WTC11 (cell line): ENCODE measurements at regions not wholly inside any gene's neighbourhood (a gene's known extent, or its start where the extent isn't known, plus 50 kb on each side); places are given as distances from the start of the nearest gene placed in this dataset.

Experiments used
- FOXK1 ChIP-seq: sonication (generic); formaldehyde crosslinking; IDR thresholded peaks from 2 replicates; pipeline ENCODE4 v1.8.0; 2022; ENCODE audit warnings: mild to moderate bottlenecking, moderate library complexity, missing genetic modification reagents
- GRHL2 ChIP-seq: fragments of 250-450 bp; sonication (Bioruptor Pico); IDR thresholded peaks from 2 replicates; pipeline ENCODE4 v1.8.0; 2022; ENCODE audit warnings: mild to moderate bottlenecking, moderate library complexity; ENCODE audit not compliant: insufficient replicate concordance, severe bottlenecking
- GTF2I ChIP-seq: fragments of 250-450 bp; sonication (Bioruptor Pico); conservative IDR thresholded peaks from 2 replicates; pipeline ENCODE4 v1.4.0; 2021; ENCODE audit warnings: mild to moderate bottlenecking
- ZNF416 ChIP-seq: fragments of 250-450 bp; sonication (Bioruptor Pico); IDR thresholded peaks from 2 replicates; pipeline ENCODE4 v1.9.0; 2021; ENCODE audit warnings: mild to moderate bottlenecking, inconsistent platforms
- TF ChIP-seq, protein P1 (sequence below): sonication (generic); formaldehyde crosslinking; IDR thresholded peaks from 2 replicates; pipeline ENCODE4 v1.8.1; 2023; ENCODE audit warnings: mild to moderate bottlenecking, missing genetic modification reagents, borderline replicate concordance
- TF ChIP-seq, protein P2 (sequence below): sonication (generic); formaldehyde crosslinking; IDR thresholded peaks from 2 replicates; pipeline ENCODE4 v1.8.0; 2022; ENCODE audit warnings: mild to moderate bottlenecking, missing genetic modification reagents
- TF ChIP-seq, protein P3 (sequence below): sonication (generic); formaldehyde crosslinking; IDR thresholded peaks from 2 replicates; pipeline ENCODE4 v1.8.1; 2022; ENCODE audit warnings: low read depth, mild to moderate bottlenecking, moderate library complexity, missing genetic modification reagents, borderline replicate concordance
- TF ChIP-seq, protein P4 (sequence below): sonication (generic); formaldehyde crosslinking; IDR thresholded peaks from 2 replicates; pipeline ENCODE4 v1.8.1; 2023; ENCODE audit warnings: mild to moderate bottlenecking, moderate library complexity, missing genetic modification reagents
- TF ChIP-seq, protein P5 (sequence below): sonication (generic); formaldehyde crosslinking; IDR thresholded peaks from 2 replicates; pipeline ENCODE4 v1.8.0; 2023; ENCODE audit warnings: missing genetic modification reagents

DNA sequence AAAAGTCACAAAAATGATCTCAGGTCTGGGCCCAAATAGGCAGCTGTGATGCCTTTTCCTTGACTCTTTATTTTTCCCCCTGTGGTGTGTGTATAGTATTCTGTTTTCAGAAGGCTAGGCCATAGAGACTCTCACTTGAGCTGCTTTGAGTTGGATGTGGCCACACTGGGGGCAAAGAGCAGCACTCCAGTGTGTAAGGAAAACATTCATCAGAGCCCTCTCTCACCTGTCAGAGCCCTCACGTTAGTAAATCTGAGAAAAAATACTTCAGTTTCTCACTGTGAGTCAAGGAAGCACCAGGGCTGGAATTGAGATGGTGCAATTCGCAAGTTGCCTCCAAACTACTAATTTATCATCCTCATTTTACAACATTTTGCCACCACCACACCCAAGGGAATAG is 136.1 kb downstream of the ST6GAL2 start (continued):
- TF ChIP-seq, protein P1, sequence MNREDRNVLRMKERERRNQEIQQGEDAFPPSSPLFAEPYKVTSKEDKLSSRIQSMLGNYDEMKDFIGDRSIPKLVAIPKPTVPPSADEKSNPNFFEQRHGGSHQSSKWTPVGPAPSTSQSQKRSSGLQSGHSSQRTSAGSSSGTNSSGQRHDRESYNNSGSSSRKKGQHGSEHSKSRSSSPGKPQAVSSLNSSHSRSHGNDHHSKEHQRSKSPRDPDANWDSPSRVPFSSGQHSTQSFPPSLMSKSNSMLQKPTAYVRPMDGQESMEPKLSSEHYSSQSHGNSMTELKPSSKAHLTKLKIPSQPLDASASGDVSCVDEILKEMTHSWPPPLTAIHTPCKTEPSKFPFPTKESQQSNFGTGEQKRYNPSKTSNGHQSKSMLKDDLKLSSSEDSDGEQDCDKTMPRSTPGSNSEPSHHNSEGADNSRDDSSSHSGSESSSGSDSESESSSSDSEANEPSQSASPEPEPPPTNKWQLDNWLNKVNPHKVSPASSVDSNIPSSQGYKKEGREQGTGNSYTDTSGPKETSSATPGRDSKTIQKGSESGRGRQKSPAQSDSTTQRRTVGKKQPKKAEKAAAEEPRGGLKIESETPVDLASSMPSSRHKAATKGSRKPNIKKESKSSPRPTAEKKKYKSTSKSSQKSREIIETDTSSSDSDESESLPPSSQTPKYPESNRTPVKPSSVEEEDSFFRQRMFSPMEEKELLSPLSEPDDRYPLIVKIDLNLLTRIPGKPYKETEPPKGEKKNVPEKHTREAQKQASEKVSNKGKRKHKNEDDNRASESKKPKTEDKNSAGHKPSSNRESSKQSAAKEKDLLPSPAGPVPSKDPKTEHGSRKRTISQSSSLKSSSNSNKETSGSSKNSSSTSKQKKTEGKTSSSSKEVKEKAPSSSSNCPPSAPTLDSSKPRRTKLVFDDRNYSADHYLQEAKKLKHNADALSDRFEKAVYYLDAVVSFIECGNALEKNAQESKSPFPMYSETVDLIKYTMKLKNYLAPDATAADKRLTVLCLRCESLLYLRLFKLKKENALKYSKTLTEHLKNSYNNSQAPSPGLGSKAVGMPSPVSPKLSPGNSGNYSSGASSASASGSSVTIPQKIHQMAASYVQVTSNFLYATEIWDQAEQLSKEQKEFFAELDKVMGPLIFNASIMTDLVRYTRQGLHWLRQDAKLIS (CRISPR knock-in tag): no peak
- TF ChIP-seq GRHL2: no peak
- TF ChIP-seq, protein P2, sequence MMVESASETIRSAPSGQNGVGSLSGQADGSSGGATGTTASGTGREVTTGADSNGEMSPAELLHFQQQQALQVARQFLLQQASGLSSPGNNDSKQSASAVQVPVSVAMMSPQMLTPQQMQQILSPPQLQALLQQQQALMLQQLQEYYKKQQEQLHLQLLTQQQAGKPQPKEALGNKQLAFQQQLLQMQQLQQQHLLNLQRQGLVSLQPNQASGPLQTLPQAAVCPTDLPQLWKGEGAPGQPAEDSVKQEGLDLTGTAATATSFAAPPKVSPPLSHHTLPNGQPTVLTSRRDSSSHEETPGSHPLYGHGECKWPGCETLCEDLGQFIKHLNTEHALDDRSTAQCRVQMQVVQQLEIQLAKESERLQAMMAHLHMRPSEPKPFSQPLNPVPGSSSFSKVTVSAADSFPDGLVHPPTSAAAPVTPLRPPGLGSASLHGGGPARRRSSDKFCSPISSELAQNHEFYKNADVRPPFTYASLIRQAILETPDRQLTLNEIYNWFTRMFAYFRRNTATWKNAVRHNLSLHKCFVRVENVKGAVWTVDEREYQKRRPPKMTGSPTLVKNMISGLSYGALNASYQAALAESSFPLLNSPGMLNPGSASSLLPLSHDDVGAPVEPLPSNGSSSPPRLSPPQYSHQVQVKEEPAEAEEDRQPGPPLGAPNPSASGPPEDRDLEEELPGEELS (CRISPR knock-in tag): no peak
- TF ChIP-seq ZNF416: no peak
- no peak for TF ChIP-seq GTF2I
- TF ChIP-seq, protein P3, sequence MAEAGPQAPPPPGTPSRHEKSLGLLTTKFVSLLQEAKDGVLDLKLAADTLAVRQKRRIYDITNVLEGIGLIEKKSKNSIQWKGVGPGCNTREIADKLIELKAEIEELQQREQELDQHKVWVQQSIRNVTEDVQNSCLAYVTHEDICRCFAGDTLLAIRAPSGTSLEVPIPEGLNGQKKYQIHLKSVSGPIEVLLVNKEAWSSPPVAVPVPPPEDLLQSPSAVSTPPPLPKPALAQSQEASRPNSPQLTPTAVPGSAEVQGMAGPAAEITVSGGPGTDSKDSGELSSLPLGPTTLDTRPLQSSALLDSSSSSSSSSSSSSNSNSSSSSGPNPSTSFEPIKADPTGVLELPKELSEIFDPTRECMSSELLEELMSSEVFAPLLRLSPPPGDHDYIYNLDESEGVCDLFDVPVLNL (CRISPR knock-in tag): no peak
- TF ChIP-seq, protein P4, sequence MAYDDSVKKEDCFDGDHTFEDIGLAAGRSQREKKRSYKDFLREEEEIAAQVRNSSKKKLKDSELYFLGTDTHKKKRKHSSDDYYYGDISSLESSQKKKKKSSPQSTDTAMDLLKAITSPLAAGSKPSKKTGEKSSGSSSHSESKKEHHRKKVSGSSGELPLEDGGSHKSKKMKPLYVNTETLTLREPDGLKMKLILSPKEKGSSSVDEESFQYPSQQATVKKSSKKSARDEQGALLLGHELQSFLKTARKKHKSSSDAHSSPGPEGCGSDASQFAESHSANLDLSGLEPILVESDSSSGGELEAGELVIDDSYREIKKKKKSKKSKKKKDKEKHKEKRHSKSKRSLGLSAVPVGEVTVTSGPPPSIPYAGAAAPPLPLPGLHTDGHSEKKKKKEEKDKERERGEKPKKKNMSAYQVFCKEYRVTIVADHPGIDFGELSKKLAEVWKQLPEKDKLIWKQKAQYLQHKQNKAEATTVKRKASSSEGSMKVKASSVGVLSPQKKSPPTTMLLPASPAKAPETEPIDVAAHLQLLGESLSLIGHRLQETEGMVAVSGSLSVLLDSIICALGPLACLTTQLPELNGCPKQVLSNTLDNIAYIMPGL (CRISPR knock-in tag): no peak
- TF ChIP-seq FOXK1 (CRISPR knock-in tag): no peak
- TF ChIP-seq, protein P5, sequence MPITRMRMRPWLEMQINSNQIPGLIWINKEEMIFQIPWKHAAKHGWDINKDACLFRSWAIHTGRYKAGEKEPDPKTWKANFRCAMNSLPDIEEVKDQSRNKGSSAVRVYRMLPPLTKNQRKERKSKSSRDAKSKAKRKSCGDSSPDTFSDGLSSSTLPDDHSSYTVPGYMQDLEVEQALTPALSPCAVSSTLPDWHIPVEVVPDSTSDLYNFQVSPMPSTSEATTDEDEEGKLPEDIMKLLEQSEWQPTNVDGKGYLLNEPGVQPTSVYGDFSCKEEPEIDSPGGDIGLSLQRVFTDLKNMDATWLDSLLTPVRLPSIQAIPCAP (CRISPR knock-in tag): no peak
- TF ChIP-seq, all 79 proteins: peak for 0
